Mesenchymal stem cell (in vitro differentiated cells and primary cell): ENCODE measurements at regions not wholly inside any gene's neighbourhood (a gene's known extent, or its start where the extent isn't known, plus 50 kb on each side); places are given as distances from the start of the nearest gene placed in this dataset.

Experiments
- DNase-seq: peaks from one replicate; pipeline ENCODE4 v3.0.0-alpha.2; 2013
- H2AFZ ChIP-seq: one replicate; pipeline ENCODE4 v1.6.1; 2013; ENCODE audit warnings: low read depth, mild to moderate bottlenecking, control low read depth, inconsistent platforms, low read length, moderate library complexity
- H2AK5ac ChIP-seq: 2 replicates; pipeline ENCODE4 v1.6.1; 2013; ENCODE audit warnings: low read length, moderate library complexity, mild to moderate bottlenecking, inconsistent platforms; ENCODE audit not compliant: severe bottlenecking
- H2BK120ac ChIP-seq: one replicate; pipeline ENCODE4 v1.6.1; 2013; ENCODE audit warnings: low read depth, mild to moderate bottlenecking, inconsistent platforms, low read length, moderate library complexity
- H2BK12ac ChIP-seq, 2 experiments: one replicate each; pipeline ENCODE4 v1.6.1; 2013; ENCODE audit warnings: inconsistent platforms in 2 of 2, low read length in 2 of 2, mild to moderate bottlenecking in 2 of 2, moderate library complexity in 2 of 2, control low read depth in 1 of 2
- H2BK15ac ChIP-seq: one replicate; pipeline ENCODE4 v1.6.1; 2013; ENCODE audit warnings: mild to moderate bottlenecking, low read depth, inconsistent platforms; ENCODE audit not compliant: poor library complexity, severe bottlenecking
- H2BK5ac ChIP-seq: 2 replicates; pipeline ENCODE4 v1.6.1; 2013; ENCODE audit warnings: low read depth, mild to moderate bottlenecking, low read length, control low read depth, inconsistent platforms; ENCODE audit not compliant: poor library complexity, severe bottlenecking
- H3K14ac ChIP-seq, 2 experiments: one replicate each; pipeline ENCODE4 v1.6.1; 2013; ENCODE audit warnings: inconsistent platforms in 2 of 2, low read length in 2 of 2, control low read depth in 1 of 2, mild to moderate bottlenecking in 1 of 2, moderate library complexity in 1 of 2
- H3K18ac ChIP-seq, 2 experiments: one replicate each; pipeline ENCODE4 v1.6.1; 2013; ENCODE audit warnings: inconsistent platforms in 2 of 2, low read length in 2 of 2, control low read depth in 1 of 2, low read depth in 1 of 2, mild to moderate bottlenecking in 1 of 2
- H3K23ac ChIP-seq, 2 experiments: one replicate each; pipeline ENCODE4 v1.6.1; 2013; ENCODE audit warnings: inconsistent platforms in 2 of 2, low read length in 2 of 2, mild to moderate bottlenecking in 2 of 2, moderate library complexity in 2 of 2, control low read depth in 1 of 2
- H3K27ac ChIP-seq: 2 replicates; pipeline ENCODE4 v1.5.1; 2013; ENCODE audit warnings: mild to moderate bottlenecking, moderate library complexity, low read length, control low read depth, inconsistent platforms; ENCODE audit not compliant: poor library complexity, severe bottlenecking
- H3K27me3 ChIP-seq, 2 experiments: 2 replicates each; pipeline versions ENCODE4 v1.6.1 to v1.7.0; 2013; ENCODE audit warnings: low read length in 2 of 2, mild to moderate bottlenecking in 2 of 2, moderate library complexity in 2 of 2, control low read depth in 1 of 2, inconsistent platforms in 1 of 2; ENCODE audit not compliant: control insufficient read depth in 1 of 2, insufficient read depth in 1 of 2
- H3K36me3 ChIP-seq, 2 experiments: 2 replicates each; pipeline versions ENCODE4 v1.6.1 to v1.7.0; 2013; ENCODE audit warnings: low read length in 2 of 2, control low read depth in 1 of 2, inconsistent platforms in 1 of 2, low read depth in 1 of 2, mild to moderate bottlenecking in 1 of 2; ENCODE audit not compliant: insufficient read depth in 2 of 2, control insufficient read depth in 1 of 2
- H3K4ac ChIP-seq, 2 experiments: one replicate each; pipeline ENCODE4 v1.6.1; 2013; ENCODE audit warnings: inconsistent platforms in 2 of 2, low read length in 2 of 2, mild to moderate bottlenecking in 2 of 2, moderate library complexity in 2 of 2, control low read depth in 1 of 2, low read depth in 1 of 2
- H3K4me1 ChIP-seq: 2 replicates; pipeline ENCODE4 v1.6.1; 2013; ENCODE audit warnings: low read depth, low read length, control low read depth; ENCODE audit not compliant: control insufficient read depth, insufficient read depth
- H3K4me2 ChIP-seq: 2 replicates; pipeline ENCODE4 v1.6.1; 2013; ENCODE audit warnings: low read length, mild to moderate bottlenecking, inconsistent platforms; ENCODE audit not compliant: poor library complexity, severe bottlenecking
- H3K4me3 ChIP-seq, 2 experiments: 2 replicates each; pipeline versions ENCODE4 v1.5.1 to v1.7.0; 2013; ENCODE audit warnings: low read length in 2 of 2, mild to moderate bottlenecking in 2 of 2, control low read depth in 1 of 2, low read depth in 1 of 2; ENCODE audit not compliant: insufficient read depth in 1 of 2
- H3K79me1 ChIP-seq: replicated peaks from 2 replicates; pipeline ENCODE4 v1.6.1; 2013; ENCODE audit warnings: mild to moderate bottlenecking, control low read depth, low read length, inconsistent platforms; ENCODE audit not compliant: poor library complexity, severe bottlenecking
- H3K9ac ChIP-seq: 2 replicates; pipeline ENCODE4 v1.7.0; 2013; ENCODE audit warnings: mild to moderate bottlenecking, low read length, moderate library complexity
- H3K9me3 ChIP-seq: 2 replicates; pipeline ENCODE4 v1.7.0; 2013; ENCODE audit warnings: mild to moderate bottlenecking, low read length; ENCODE audit not compliant: control insufficient read depth
- H4K8ac ChIP-seq: one replicate; pipeline ENCODE4 v1.6.1; 2013; ENCODE audit warnings: inconsistent platforms, mild to moderate bottlenecking, low read length, moderate library complexity
- H4K91ac ChIP-seq: one replicate; pipeline ENCODE4 v1.6.1; 2013; ENCODE audit warnings: mild to moderate bottlenecking, low read length, inconsistent platforms
- WGBS: methylation state at CpG from one replicate; pipeline ENCODE4 v1.1.7; 2013; ENCODE audit warnings: mixed read lengths; 5-methylcytosine and 5-hydroxymethylcytosine counted together

GRCh38 chr2:199554026-199554425 lies 96.3 kb upstream of the SATB2 start:
- no peak overlapping the region for H2BK15ac ChIP-seq
- no peak overlapping the region for H2AFZ ChIP-seq
- no peak overlapping the region for H3K14ac ChIP-seq
- no peaks in the 10 kb centered on the region for H3K4me1 ChIP-seq
- no peak overlapping the region for H3K4ac ChIP-seq
- no peak overlapping the region for H2BK120ac ChIP-seq
- H3K27ac ChIP-seq: no peak overlapping the region
- H2AK5ac ChIP-seq: no peak overlapping the region
- H3K4me2 ChIP-seq: no peak overlapping the region
- H2BK12ac ChIP-seq: no peak overlapping the region
- H3K4me3 ChIP-seq: no peak overlapping the region
- DNase-seq: no peak
- H3K18ac ChIP-seq: no peak overlapping the region
- H2BK5ac ChIP-seq: no peak overlapping the region
- H3K23ac ChIP-seq: no peak overlapping the region
- H3K79me1 ChIP-seq: no peaks in the 10 kb centered on the region
- H3K27me3 ChIP-seq: no peaks in the 10 kb centered on the region
- no peaks in the 10 kb centered on the region for H3K9me3 ChIP-seq
- no peak overlapping the region for H4K91ac ChIP-seq
- H3K9ac ChIP-seq: no peak overlapping the region
- no peak overlapping the region for H4K8ac ChIP-seq
- no peaks in the 10 kb centered on the region for H3K36me3 ChIP-seq
- WGBS: no CpG with 5 or more reads among the region's 2 CpGs

- no peak for DNase-seq
- no peak overlapping the region for H4K91ac ChIP-seq
- H3K9me3 ChIP-seq: no peaks in the 10 kb centered on the region
- H3K23ac ChIP-seq: no peak overlapping the region
- no peaks in the 10 kb centered on the region for H3K79me1 ChIP-seq
- H3K4me2 ChIP-seq: no peak overlapping the region
- no peak overlapping the region for H2BK12ac ChIP-seq
- H3K36me3 ChIP-seq: no peaks in the 10 kb centered on the region
- H4K8ac ChIP-seq: no peak overlapping the region
- no peaks in the 10 kb centered on the region for H3K27me3 ChIP-seq
- H2BK15ac ChIP-seq: no peak overlapping the region
- no peaks in the 10 kb centered on the region for H3K4me1 ChIP-seq
- no peak overlapping the region for H3K4me3 ChIP-seq
- no peak overlapping the region for H2AFZ ChIP-seq
- H3K27ac ChIP-seq: no peak overlapping the region
- H3K9ac ChIP-seq: no peak overlapping the region
- no peak overlapping the region for H2AK5ac ChIP-seq
- no peak overlapping the region for H3K14ac ChIP-seq
- H3K18ac ChIP-seq: no peak overlapping the region
- H2BK120ac ChIP-seq: no peak overlapping the region
- H2BK5ac ChIP-seq: no peak overlapping the region
- 79% methylated on average over 6 of the region's 6 CpGs for WGBS
- H3K4ac ChIP-seq: no peak overlapping the region
Measured at GRCh38 chr2:199552141-199552540, 94.4 kb upstream of the SATB2 start.

DNA sequence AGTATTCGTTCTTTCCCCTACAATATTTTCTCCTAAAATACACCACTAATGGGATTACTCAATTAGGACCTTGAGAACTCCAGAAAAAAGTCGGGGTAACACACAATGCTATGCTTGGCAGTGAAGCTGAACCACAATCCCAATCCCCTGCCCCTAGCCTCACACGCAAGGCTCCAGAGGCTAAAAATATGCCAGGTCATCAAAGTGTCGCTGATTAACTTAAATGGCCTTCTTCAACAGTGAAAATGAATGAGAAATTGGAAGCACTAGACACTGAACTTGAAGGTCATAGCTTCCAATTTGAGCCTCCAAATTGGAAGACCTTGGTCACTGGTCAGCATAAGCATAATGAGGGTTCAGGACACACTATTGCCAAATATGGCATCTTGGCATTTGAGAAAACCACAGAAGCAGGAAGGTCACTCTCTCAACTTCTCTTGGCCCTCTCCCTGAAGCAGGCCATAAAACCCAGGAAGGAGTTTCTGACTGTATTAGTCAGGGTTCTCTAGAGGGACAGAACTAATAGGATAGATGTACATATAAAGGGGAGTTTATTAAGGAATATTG lies 86.0 kb upstream of the SATB2 start:
- H3K79me1 ChIP-seq: no peaks in the 10 kb centered on the region

DNA sequence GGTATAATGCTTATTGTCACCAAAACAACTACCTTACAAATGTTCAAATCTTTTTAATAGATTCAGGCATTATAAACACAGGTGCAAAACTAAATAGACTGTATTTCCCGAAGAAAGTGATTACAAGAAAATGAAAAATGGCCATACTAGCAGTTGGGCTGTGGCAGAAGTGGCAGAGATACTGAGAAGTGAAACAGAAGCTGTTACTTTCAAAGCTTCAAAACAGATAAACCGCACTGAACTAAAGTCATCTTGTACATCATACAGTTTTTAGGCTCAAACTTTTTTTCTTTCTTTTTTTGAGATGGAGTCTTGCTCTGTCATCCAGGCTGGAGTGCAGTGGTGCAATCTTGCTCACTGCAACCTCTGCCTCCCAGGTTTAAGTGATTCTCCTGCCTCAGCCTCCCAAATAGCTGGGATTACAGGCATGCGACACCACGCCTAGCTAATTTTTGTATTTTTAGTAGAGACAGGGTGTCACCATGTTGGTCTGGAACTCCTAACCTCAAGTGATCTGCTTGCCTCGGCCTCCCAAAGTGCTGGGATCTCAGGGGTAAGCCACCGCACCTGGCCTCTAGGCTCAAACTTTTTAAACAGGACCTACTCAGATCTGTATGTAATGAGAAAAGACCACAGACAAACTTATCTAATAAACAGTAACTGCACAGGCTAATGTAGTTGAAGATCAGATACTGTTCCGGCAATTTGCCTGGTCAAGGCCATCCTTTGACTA lies 77.9 kb upstream of the SATB2 start:
- H3K14ac ChIP-seq: no peak overlapping the region
- no peak overlapping the region for H2BK120ac ChIP-seq
- H3K4me2 ChIP-seq: no peak overlapping the region
- H3K79me1 ChIP-seq: no peaks in the 10 kb centered on the region
- no peak overlapping the region for H2AK5ac ChIP-seq
- no peak overlapping the region for H3K4ac ChIP-seq
- DNase-seq: no peak
- H2BK5ac ChIP-seq: no peak overlapping the region
- no peak overlapping the region for H3K9ac ChIP-seq
- H4K91ac ChIP-seq: no peak overlapping the region
- no peaks in the 10 kb centered on the region for H3K9me3 ChIP-seq
- H3K27me3 ChIP-seq: no peaks in the 10 kb centered on the region
- no peak overlapping the region for H2BK15ac ChIP-seq
- H3K36me3 ChIP-seq: no peaks in the 10 kb centered on the region
- H3K18ac ChIP-seq: no peak overlapping the region
- no peak overlapping the region for H2BK12ac ChIP-seq
- no peak overlapping the region for H3K23ac ChIP-seq
- WGBS: 89% methylated on average over 7 of the region's 7 CpGs
- H3K4me1 ChIP-seq: no peaks in the 10 kb centered on the region
- H4K8ac ChIP-seq: no peak overlapping the region
- H2AFZ ChIP-seq: no peak overlapping the region
- no peak overlapping the region for H3K4me3 ChIP-seq
- H3K27ac ChIP-seq: no peak overlapping the region

More for the DNA sequence above, 86.0 kb upstream of the SATB2 start:
- Histone ChIP-seq H2AK5ac (no peak overlapping the region), H3K27ac (no peak overlapping the region), H3K27me3 (no peaks in the 10 kb centered on the region), H3K14ac (no peak overlapping the region), H3K4me1 (no peaks in the 10 kb centered on the region), H2AFZ (no peak overlapping the region), H3K9me3 (no peaks in the 10 kb centered on the region), H3K18ac (no peak overlapping the region), H3K36me3 (no peaks in the 10 kb centered on the region), H3K4ac (no peak overlapping the region), H2BK5ac (no peak overlapping the region), H3K9ac (no peak overlapping the region), H2BK12ac (no peak overlapping the region), H4K8ac (no peak overlapping the region), H3K4me3 (no peak overlapping the region), H2BK120ac (no peak overlapping the region), H3K4me2 (no peak overlapping the region), H4K91ac (no peak overlapping the region), H3K23ac (no peak overlapping the region), H2BK15ac (no peak overlapping the region)
- no peak for DNase-seq
- WGBS: 82% methylated on average over 4 of the region's 4 CpGs
